H1 (cell line): ENCODE measurements at regions not wholly inside any gene's neighbourhood (a gene's known extent, or its start where the extent isn't known, plus 50 kb on each side); places are given as distances from the start of the nearest gene placed in this dataset.

Experiments
- CTCF ChIA-PET: fragments of 300-600 bp; sonication (Branson Sonifier 250); formaldehyde crosslinking; loops from one replicate; lab custom pipeline; 2021; ENCODE audit not compliant: partially characterized antibody; lab: Charles Lee
- POLR2A ChIA-PET: fragments of 300-600 bp; sonication (Branson Sonifier 250); formaldehyde crosslinking; loops from one replicate; lab custom pipeline; 2021; ENCODE audit warnings: inconsistent platforms; ENCODE audit not compliant: partially characterized antibody; lab: Charles Lee
- DNase-seq, 2 experiments: peaks; one replicate each; pipeline versions ENCODE4 v3.0.0 to v3.0.0-alpha.2; 2010 to 2022; ENCODE audit warnings: low spot score in 2 of 2, low read depth in 1 of 2, mixed read lengths in 1 of 2
- FAIRE-seq: peaks from 2 replicates; lab custom pipeline; 2011; peaks lifted over from hg19 to GRCh38; lab: Jason Lieb, UNC
- H2AFZ ChIP-seq: 2 replicates; pipeline ENCODE4 v1.8.1; 2012; ENCODE audit warnings: low read length, inconsistent platforms
- H2AK5ac ChIP-seq: 2 replicates; pipeline ENCODE4 v1.6.1; 2013; ENCODE audit warnings: low read depth, low read length
- H2BK120ac ChIP-seq: replicated peaks from 2 replicates; pipeline ENCODE3; 2013; ENCODE audit warnings: low read depth, low read length, inconsistent platforms
- H2BK12ac ChIP-seq: 2 replicates; pipeline ENCODE4 v1.6.1; 2013; ENCODE audit warnings: low read depth, low read length
- H2BK15ac ChIP-seq: 2 replicates; pipeline ENCODE4 v1.6.1; 2013; ENCODE audit warnings: low read length
- H2BK20ac ChIP-seq: 2 replicates; pipeline ENCODE4 v1.6.1; 2013; ENCODE audit warnings: low read length
- H2BK5ac ChIP-seq: 2 replicates; pipeline ENCODE4 v1.6.1; 2013; ENCODE audit warnings: low read depth, low read length
- H3K14ac ChIP-seq: 2 replicates; pipeline ENCODE4 v1.6.1; 2013; ENCODE audit warnings: inconsistent platforms; ENCODE audit not compliant: insufficient read length
- H3K18ac ChIP-seq: 2 replicates; pipeline ENCODE4 v1.6.1; 2013; ENCODE audit warnings: low read length; ENCODE audit errors: extremely low read depth
- H3K23ac ChIP-seq: 2 replicates; pipeline ENCODE4 v1.6.1; 2013; ENCODE audit warnings: inconsistent platforms; ENCODE audit not compliant: insufficient read length
- H3K23me2 ChIP-seq: 2 replicates; pipeline ENCODE4 v1.6.1; 2013; ENCODE audit warnings: low read depth, low read length
- H3K27ac ChIP-seq: 2 replicates; pipeline ENCODE4 v1.6.1; 2011; ENCODE audit warnings: low read depth, low read length, inconsistent platforms
- H3K27me3 ChIP-seq, 4 experiments: replicated peaks in 1 of 4; 1 replicate in 1 of 4; 2 replicates in 3 of 4; pipeline versions ENCODE4 v1.6.1 to v1.8.1; 2011 to 2013; ENCODE audit warnings: low read length in 3 of 4, mild to moderate bottlenecking in 3 of 4, inconsistent platforms in 2 of 4, mixed read lengths in 2 of 4, moderate library complexity in 1 of 4; ENCODE audit not compliant: control insufficient read depth in 3 of 4, insufficient read depth in 3 of 4; ENCODE audit errors: extremely low read depth in 1 of 4
- H3K36me3 ChIP-seq, 4 experiments: 2 replicates each; pipeline versions ENCODE4 v1.6.1 to v1.8.1; 2011 to 2013; ENCODE audit warnings: mild to moderate bottlenecking in 4 of 4, low read length in 3 of 4, moderate library complexity in 2 of 4, control low read depth in 1 of 4, inconsistent platforms in 1 of 4; ENCODE audit not compliant: insufficient read depth in 4 of 4, control insufficient read depth in 2 of 4
- H3K4ac ChIP-seq: replicated peaks from 2 replicates; pipeline ENCODE3; 2013; ENCODE audit warnings: low read length, low read depth, mixed read lengths, inconsistent platforms; ENCODE audit not compliant: insufficient read length
- H3K4me1 ChIP-seq, 4 experiments: replicated peaks in 1 of 4; 1 replicate in 1 of 4; 2 replicates in 3 of 4; pipeline versions ENCODE4 v1.6.1 to v1.8.1; 2011 to 2013; ENCODE audit warnings: low read length in 3 of 4, inconsistent platforms in 2 of 4, mixed read lengths in 1 of 4; ENCODE audit not compliant: insufficient read depth in 4 of 4, control insufficient read depth in 3 of 4
- H3K4me2 ChIP-seq, 2 experiments: 2 replicates each; pipeline versions ENCODE4 v1.6.1 to v1.8.1; 2011 to 2013; ENCODE audit warnings: low read depth in 2 of 2, low read length in 2 of 2, control low read depth in 1 of 2, inconsistent platforms in 1 of 2, mild to moderate bottlenecking in 1 of 2; ENCODE audit not compliant: insufficient read depth in 1 of 2
- H3K4me3 ChIP-seq, 4 experiments: fragments of 200-600, 300-600 bp in 1 of 4; sonication (generic), shearing (Covaris generic), sonication (Bioruptor Twin) in 1 of 4; 2 replicates each; pipeline versions ENCODE4 v1.5.1 to v1.8.1; 2011 to 2016; ENCODE audit warnings: low read length in 4 of 4, low read depth in 3 of 4, control low read depth in 2 of 4, inconsistent platforms in 2 of 4, mild to moderate bottlenecking in 2 of 4, mixed read lengths in 1 of 4, moderate library complexity in 1 of 4; ENCODE audit not compliant: insufficient read depth in 2 of 4; ENCODE audit errors: extremely low read depth in 1 of 4
- H3K56ac ChIP-seq: replicated peaks from 2 replicates; pipeline ENCODE3; 2013; ENCODE audit warnings: low read depth, mild to moderate bottlenecking, mixed read lengths, low read length, inconsistent platforms; ENCODE audit not compliant: insufficient read length
- H3K79me1 ChIP-seq: 2 replicates; pipeline ENCODE4 v1.6.1; 2013; ENCODE audit warnings: low read depth, low read length, control low read depth
- H3K79me2 ChIP-seq, 2 experiments: 2 replicates each; pipeline versions ENCODE4 v1.6.1 to v1.8.1; 2012 to 2013; ENCODE audit warnings: low read length in 2 of 2, mild to moderate bottlenecking in 2 of 2, inconsistent platforms in 1 of 2; ENCODE audit not compliant: insufficient read depth in 2 of 2, control insufficient read depth in 1 of 2
- H3K9ac ChIP-seq, 4 experiments: replicated peaks in 1 of 4; 1 replicate in 1 of 4; 2 replicates in 3 of 4; pipeline versions ENCODE4 v1.6.1 to v1.8.1; 2011 to 2013; ENCODE audit warnings: low read depth in 3 of 4, low read length in 3 of 4, control low read depth in 2 of 4, mild to moderate bottlenecking in 2 of 4, moderate library complexity in 2 of 4, inconsistent platforms in 1 of 4; ENCODE audit errors: extremely low read depth in 1 of 4
- H3K9me3 ChIP-seq, 2 experiments: 2 replicates each; pipeline versions ENCODE4 v1.6.1 to v1.8.1; 2012 to 2013; ENCODE audit warnings: mild to moderate bottlenecking in 2 of 2, moderate library complexity in 2 of 2, control low read depth in 1 of 2, inconsistent platforms in 1 of 2, low read depth in 1 of 2, low read length in 1 of 2, mixed read lengths in 1 of 2; ENCODE audit not compliant: insufficient read depth in 2 of 2
- H4K20me1 ChIP-seq, 2 experiments: replicated peaks in 1 of 2; 2 replicates each; pipeline versions ENCODE3 to v1.8.1; 2011 to 2013; ENCODE audit warnings: inconsistent platforms in 2 of 2, low read length in 2 of 2, mild to moderate bottlenecking in 1 of 2; ENCODE audit not compliant: insufficient read depth in 2 of 2, control insufficient read depth in 1 of 2
- H4K5ac ChIP-seq: 2 replicates; pipeline ENCODE4 v1.6.1; 2013; ENCODE audit warnings: low read length, low read depth, mixed read lengths, inconsistent platforms; ENCODE audit not compliant: insufficient read length
- H4K8ac ChIP-seq: 2 replicates; pipeline ENCODE4 v1.8.0; 2013; ENCODE audit warnings: mild to moderate bottlenecking, moderate library complexity, low read length, inconsistent platforms; ENCODE audit not compliant: insufficient read depth; ENCODE audit errors: extremely low read depth
- H4K91ac ChIP-seq: replicated peaks from 2 replicates; pipeline ENCODE3; 2013; ENCODE audit warnings: low read length, mixed read lengths, inconsistent platforms; ENCODE audit not compliant: insufficient read length
- ASH2L ChIP-seq: fragments of 200-600, 300-600 bp; sonication (generic); IDR thresholded peaks from one replicate; pipeline ENCODE4 v1.7.1; 2017; ENCODE audit warnings: low read length
- BACH1 ChIP-seq: IDR thresholded peaks from 2 replicates; pipeline ENCODE4 v1.6.1; 2012; ENCODE audit warnings: low read length, improper control_type of control experiment
- CEBPB ChIP-seq: IDR thresholded peaks from 2 replicates; pipeline ENCODE4 v1.6.1; 2012; ENCODE audit warnings: low read depth, low read length
- EGR1 ChIP-seq: IDR thresholded peaks from 2 replicates; pipeline ENCODE4 v1.6.1; 2011; ENCODE audit warnings: low read depth, low read length, borderline replicate concordance
- HDAC6 ChIP-seq: IDR thresholded peaks from one replicate; pipeline ENCODE4 v1.7.1; 2012; ENCODE audit warnings: low read depth, mild to moderate bottlenecking, inconsistent platforms, low read length, moderate library complexity
- MAFK ChIP-seq: IDR thresholded peaks from 2 replicates; pipeline ENCODE4 v1.6.1; 2012; ENCODE audit warnings: low read depth, mild to moderate bottlenecking, improper control_type of control experiment, low read length
- RFX5 ChIP-seq: IDR thresholded peaks from 2 replicates; pipeline ENCODE4 v1.6.1; 2011; ENCODE audit warnings: low read depth, low read length, improper control_type of control experiment, borderline replicate concordance
- RNF2 ChIP-seq: fragments of 200-900, 300-1000 bp; sonication (generic); IDR thresholded peaks from 2 replicates; pipeline ENCODE4 v1.7.1; 2016; ENCODE audit warnings: borderline replicate concordance, low read depth, mild to moderate bottlenecking, antibody characterized with exemption, low read length; ENCODE audit not compliant: poor library complexity, severe bottlenecking; ENCODE audit errors: missing control alignments
- SP2 ChIP-seq: IDR thresholded peaks from 2 replicates; pipeline ENCODE4 v1.6.1; 2012; ENCODE audit warnings: mild to moderate bottlenecking, low read length, inconsistent platforms
- SRF ChIP-seq: IDR thresholded peaks from 2 replicates; pipeline ENCODE4 v1.6.1; 2011; ENCODE audit warnings: mild to moderate bottlenecking, low read depth, low read length, moderate library complexity
- SUZ12 ChIP-seq: fragments of 200-600 bp; sonication (generic); IDR thresholded peaks from 2 replicates; pipeline ENCODE4 v1.6.1; 2012; ENCODE audit warnings: mild to moderate bottlenecking, inconsistent platforms, low read length, moderate library complexity, mixed read lengths
- TAF7 ChIP-seq: optimal IDR thresholded peaks from 2 replicates; pipeline ENCODE3; 2011; ENCODE audit warnings: low read depth, mild to moderate bottlenecking, inconsistent platforms, low read length, moderate library complexity, borderline replicate concordance
- TBP ChIP-seq: IDR thresholded peaks from 2 replicates; pipeline ENCODE4 v1.6.1; 2011; ENCODE audit warnings: low read depth, low read length, improper control_type of control experiment
- TEAD4 ChIP-seq: IDR thresholded peaks from 2 replicates; pipeline ENCODE4 v1.6.1; 2012; ENCODE audit warnings: low read depth, low read length, inconsistent platforms, mixed read lengths
- YY1 ChIP-seq: IDR thresholded peaks from 2 replicates; pipeline ENCODE4 v1.6.1; 2011; ENCODE audit warnings: low read depth, mild to moderate bottlenecking, low read length
- TF ChIP-seq, protein P1 (sequence below): IDR thresholded peaks from 2 replicates; pipeline ENCODE4 v1.6.1; 2012; ENCODE audit warnings: inconsistent platforms
- TF ChIP-seq, protein P2 (sequence below): IDR thresholded peaks from 2 replicates; pipeline ENCODE4 v1.6.1; 2012; ENCODE audit warnings: inconsistent platforms

DNA sequence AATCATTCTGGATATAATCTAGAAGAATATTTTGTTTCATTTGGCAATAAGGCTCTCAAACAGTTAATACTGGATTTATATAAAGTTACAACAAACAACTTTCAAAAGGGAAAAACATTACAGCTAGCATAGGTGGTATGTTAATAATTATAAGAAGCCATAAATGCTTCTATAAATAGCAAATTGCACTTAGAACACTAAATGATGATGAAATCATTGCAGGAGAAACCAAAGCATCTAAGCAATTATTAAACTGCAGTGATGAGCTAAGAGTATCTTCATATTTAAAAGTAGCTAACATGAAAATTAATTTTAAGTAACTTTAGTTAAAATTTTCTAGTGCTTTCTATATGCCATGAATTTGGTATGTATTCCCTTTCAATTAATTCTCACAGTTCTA, 189.5 kb downstream of the CENPC start:
- H3K4me2 ChIP-seq = no peak overlapping the region
- H3K14ac ChIP-seq = no peak overlapping the region
- H2BK120ac ChIP-seq = no peak overlapping the region
- H3K4ac ChIP-seq = no peak overlapping the region
- no peak overlapping the region for H2AFZ ChIP-seq
- H3K23ac ChIP-seq = no peak overlapping the region
- no peaks in the 10 kb centered on the region for H3K79me2 ChIP-seq
- H3K79me1 ChIP-seq = no peaks in the 10 kb centered on the region
- no peak overlapping the region for H2AK5ac ChIP-seq
- no peak overlapping the region for H3K4me3 ChIP-seq
- ChIA-PET POLR2A (no interaction called here), CTCF (no interaction called here)
- H3K56ac ChIP-seq = no peak overlapping the region
- no peaks in the 10 kb centered on the region for H3K4me1 ChIP-seq
- no peak overlapping the region for H3K18ac ChIP-seq
- no peak for DNase-seq
- H3K9me3 ChIP-seq = peaks cover 8 to 9% of the 10 kb centered on the region in 2 experiments
- no peaks in the 10 kb centered on the region for H4K20me1 ChIP-seq
- H4K5ac ChIP-seq = no peak overlapping the region
- no peaks in the 10 kb centered on the region for H3K36me3 ChIP-seq
- H2BK20ac ChIP-seq = no peak overlapping the region
- no peak overlapping the region for H3K9ac ChIP-seq
- no peak overlapping the region for H2BK15ac ChIP-seq
- no peaks in the 10 kb centered on the region for H3K27me3 ChIP-seq
- H2BK12ac ChIP-seq = no peak overlapping the region
- H2BK5ac ChIP-seq = no peak overlapping the region
- no peak overlapping the region for H4K91ac ChIP-seq
- H3K23me2 ChIP-seq = no peaks in the 10 kb centered on the region
- no peak overlapping the region for H3K27ac ChIP-seq
- no peak for FAIRE-seq
- H4K8ac ChIP-seq = no peak overlapping the region
- TF ChIP-seq SP2 (no peak), RFX5 (no peak), CEBPB (no peak), EGR1 (no peak), BACH1 (no peak), TBP (no peak), SUZ12 (no peak), RNF2 (no peak), TAF7 (no peak), ASH2L (no peak), MAFK (no peak), SRF (no peak), HDAC6 (no peak), TEAD4 (no peak), YY1 (no peak)
- TF ChIP-seq, protein P1, sequence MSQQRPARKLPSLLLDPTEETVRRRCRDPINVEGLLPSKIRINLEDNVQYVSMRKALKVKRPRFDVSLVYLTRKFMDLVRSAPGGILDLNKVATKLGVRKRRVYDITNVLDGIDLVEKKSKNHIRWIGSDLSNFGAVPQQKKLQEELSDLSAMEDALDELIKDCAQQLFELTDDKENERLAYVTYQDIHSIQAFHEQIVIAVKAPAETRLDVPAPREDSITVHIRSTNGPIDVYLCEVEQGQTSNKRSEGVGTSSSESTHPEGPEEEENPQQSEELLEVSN = no peak
- TF ChIP-seq, protein P2, sequence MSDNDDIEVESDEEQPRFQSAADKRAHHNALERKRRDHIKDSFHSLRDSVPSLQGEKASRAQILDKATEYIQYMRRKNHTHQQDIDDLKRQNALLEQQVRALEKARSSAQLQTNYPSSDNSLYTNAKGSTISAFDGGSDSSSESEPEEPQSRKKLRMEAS = no peak
